ENCODE measurements at regions not wholly inside any gene's neighbourhood (a gene's known extent, or its start where the extent isn't known, plus 50 kb on each side); places are given as distances from the start of the nearest gene placed in this dataset.

GRCh38 chr10:78516756-78517155 lies 483.1 kb downstream of the RPS24 start:
- no peak for DNase-seq (ENCODE audit: low spot score)

- no peak for DNase-seq (ENCODE audit: low spot score)
Measured at GRCh38 chr10:78518224-78518623, 484.6 kb downstream of the RPS24 start.

- DNase-seq (ENCODE audit: low spot score): no peak
Measured at GRCh38 chr10:78520737-78521430, 487.2 kb downstream of the RPS24 start.

GRCh38 chr10:78523453-78523852 lies 489.8 kb downstream of the RPS24 start:
- no peak for DNase-seq (ENCODE audit: low spot score)

GRCh38 chr10:78524342-78524741 lies 490.7 kb downstream of the RPS24 start:
- DNase-seq (ENCODE audit: low spot score): no peak

- DNase-seq (ENCODE audit: low spot score): no peak
Measured at GRCh38 chr10:78524941-78525340, 491.3 kb downstream of the RPS24 start.

- DNase-seq (ENCODE audit: low spot score): no peak
Measured at GRCh38 chr10:78526347-78526746, 492.7 kb downstream of the RPS24 start.

- no peak for DNase-seq (ENCODE audit: low spot score)
Measured at GRCh38 chr10:78527296-78527695, 493.6 kb downstream of the RPS24 start.

GRCh38 chr10:78528749-78529204 lies 495.1 kb downstream of the RPS24 start:
- no peak for DNase-seq (ENCODE audit: low spot score)

- no peak for DNase-seq (ENCODE audit: low spot score)
Measured at GRCh38 chr10:78529262-78529661, 495.6 kb downstream of the RPS24 start.

GRCh38 chr10:78531088-78531487 lies 497.4 kb downstream of the RPS24 start:
- no peak for DNase-seq (ENCODE audit: low spot score)

- no peak for DNase-seq (ENCODE audit: low spot score)
Measured at GRCh38 chr10:78532480-78533042, 498.9 kb downstream of the RPS24 start.

- no peak for DNase-seq (ENCODE audit: low spot score)
Measured at GRCh38 chr10:78533098-78533497, 499.4 kb downstream of the RPS24 start.

- DNase-seq (ENCODE audit: low spot score): no peak
Measured at GRCh38 chr10:78533776-78534175, 500.1 kb downstream of the RPS24 start.

- no peak for DNase-seq (ENCODE audit: low spot score)
Measured at GRCh38 chr10:78535716-78536218, 502.1 kb downstream of the RPS24 start.

GRCh38 chr10:78537018-78537417 lies 503.4 kb downstream of the RPS24 start:
- DNase-seq (ENCODE audit: low spot score): no peak

GRCh38 chr10:78539247-78539766 lies 505.6 kb downstream of the RPS24 start:
- DNase-seq (ENCODE audit: low spot score): no peak

- no peak for DNase-seq (ENCODE audit: low spot score)
Measured at GRCh38 chr10:78540355-78541076, 506.9 kb downstream of the RPS24 start.

GRCh38 chr10:78541481-78542140 lies 507.9 kb downstream of the RPS24 start:
- no peak for DNase-seq (ENCODE audit: low spot score)

GRCh38 chr10:78542141-78542489 lies 508.5 kb downstream of the RPS24 start:
- DNase-seq (ENCODE audit: low spot score): no peak

- no peak for DNase-seq (ENCODE audit: low spot score)
Measured at GRCh38 chr10:78542521-78542920, 508.9 kb downstream of the RPS24 start.

- no peak for DNase-seq (ENCODE audit: low spot score)
Measured at GRCh38 chr10:78543031-78543748, 509.5 kb downstream of the RPS24 start.
